ENCODE measurements at regions not wholly inside any gene's neighbourhood (a gene's known extent, or its start where the extent isn't known, plus 50 kb on each side); places are given as distances from the start of the nearest gene placed in this dataset.

DNA sequence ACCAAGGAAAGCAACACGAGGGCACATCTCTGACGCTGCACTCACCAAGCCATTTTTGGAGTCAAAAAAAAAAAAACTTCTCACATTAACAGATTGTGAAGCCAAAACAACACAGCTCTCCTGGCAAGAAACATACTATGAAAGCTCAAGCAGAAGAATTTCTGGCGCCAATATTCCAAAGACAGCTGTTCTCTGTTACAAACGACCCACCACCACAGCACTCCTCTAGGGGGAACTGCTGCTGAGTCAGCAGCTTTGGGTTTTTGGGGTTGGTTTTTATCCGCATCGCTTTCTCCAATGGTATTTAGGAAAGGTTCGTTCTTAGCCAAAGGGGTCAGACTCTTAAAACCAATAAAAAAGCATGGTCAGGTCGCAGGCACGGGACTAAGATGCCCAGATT is 379.4 kb downstream of the RPS29 start:
- Histone ChIP-seq H3K27me3 (ENCODE audit: control insufficient read depth, insufficient read depth, low read length) (no peaks in the 10 kb centered on the region), H3K27ac (ENCODE audit: low read length) (no peak overlapping the region), H3K4me3 (ENCODE audit: low read length) (no peak overlapping the region), H3K36me3 (ENCODE audit: control insufficient read depth, insufficient read depth, low read length) (no peaks in the 10 kb centered on the region), H3K4me1 (ENCODE audit: control insufficient read depth, insufficient read depth, low read length) (no peaks in the 10 kb centered on the region), H3K9me3 (ENCODE audit: control insufficient read depth, insufficient read depth, low read length) (no peaks in the 10 kb centered on the region)
- WGBS (ENCODE audit: insufficient coverage, insufficient read length): no CpG with 5 or more reads among the region's 9 CpGs
- DNase-seq (ENCODE audit: low read depth, low spot score): no peak

DNA sequence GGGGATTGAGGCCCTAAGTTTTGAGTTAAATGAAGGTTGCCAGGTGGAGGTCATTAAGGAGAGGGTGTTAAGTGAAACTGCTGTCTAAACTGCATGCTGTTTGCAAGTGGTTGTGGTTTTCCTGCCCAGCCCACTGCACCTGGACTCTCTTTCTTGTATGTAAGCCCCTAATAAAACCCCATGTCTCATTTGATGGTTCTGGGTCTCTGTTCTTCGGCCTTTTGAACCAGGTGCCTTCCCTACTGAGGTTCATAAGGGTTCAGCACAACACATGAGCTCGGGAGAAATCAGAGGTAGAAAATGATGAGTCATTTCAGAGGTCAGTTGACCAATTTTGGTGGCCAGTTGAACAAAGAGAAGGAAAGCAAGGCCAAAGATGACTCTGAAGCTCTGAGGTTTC is 382.5 kb downstream of the RPS29 start:
- Histone ChIP-seq H3K27me3 (ENCODE audit: control insufficient read depth, insufficient read depth, low read length) (no peaks in the 10 kb centered on the region), H3K27ac (ENCODE audit: low read length) (no peak overlapping the region), H3K4me1 (ENCODE audit: control insufficient read depth, insufficient read depth, low read length) (no peaks in the 10 kb centered on the region), H3K4me3 (ENCODE audit: low read length) (no peak overlapping the region), H3K36me3 (ENCODE audit: control insufficient read depth, insufficient read depth, low read length) (no peaks in the 10 kb centered on the region), H3K9me3 (ENCODE audit: control insufficient read depth, insufficient read depth, low read length) (no peaks in the 10 kb centered on the region)
- DNase-seq (ENCODE audit: low read depth, low spot score): no peak
- WGBS (ENCODE audit: insufficient coverage, insufficient read length): no CpG with 5 or more reads among the region's 2 CpGs

DNA sequence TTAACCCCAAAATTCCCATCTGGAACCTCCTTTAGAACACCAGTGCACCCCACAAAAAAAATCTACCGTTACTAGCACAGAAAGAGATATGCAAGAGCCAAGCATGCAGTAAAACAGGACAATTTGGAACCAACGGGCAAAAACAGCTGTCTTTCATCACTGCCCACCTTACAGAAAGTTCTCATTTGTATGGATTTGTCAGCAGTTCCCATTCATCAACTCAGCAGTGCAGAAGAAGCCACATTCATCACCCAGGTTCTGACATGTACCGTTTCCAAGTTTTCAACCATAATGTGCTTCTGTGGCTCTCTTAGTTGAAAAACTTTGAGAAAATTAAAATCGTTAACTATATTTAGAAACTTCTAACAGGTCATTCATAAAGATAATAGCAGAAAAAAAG is 387.0 kb downstream of the RPS29 start:
- DNase-seq (ENCODE audit: low read depth, low spot score): no peak
- H3K27ac ChIP-seq (ENCODE audit: low read length): no peak overlapping the region
- no peaks in the 10 kb centered on the region for H3K27me3 ChIP-seq (ENCODE audit: control insufficient read depth, insufficient read depth, low read length)
- no peak overlapping the region for H3K4me3 ChIP-seq (ENCODE audit: low read length)
- no CpG with 5 or more reads among the region's 4 CpGs for WGBS (ENCODE audit: insufficient coverage, insufficient read length)
- no peaks in the 10 kb centered on the region for H3K9me3 ChIP-seq (ENCODE audit: control insufficient read depth, insufficient read depth, low read length)
- no peaks in the 10 kb centered on the region for H3K4me1 ChIP-seq (ENCODE audit: control insufficient read depth, insufficient read depth, low read length)
- H3K36me3 ChIP-seq (ENCODE audit: control insufficient read depth, insufficient read depth, low read length): no peaks in the 10 kb centered on the region

DNA sequence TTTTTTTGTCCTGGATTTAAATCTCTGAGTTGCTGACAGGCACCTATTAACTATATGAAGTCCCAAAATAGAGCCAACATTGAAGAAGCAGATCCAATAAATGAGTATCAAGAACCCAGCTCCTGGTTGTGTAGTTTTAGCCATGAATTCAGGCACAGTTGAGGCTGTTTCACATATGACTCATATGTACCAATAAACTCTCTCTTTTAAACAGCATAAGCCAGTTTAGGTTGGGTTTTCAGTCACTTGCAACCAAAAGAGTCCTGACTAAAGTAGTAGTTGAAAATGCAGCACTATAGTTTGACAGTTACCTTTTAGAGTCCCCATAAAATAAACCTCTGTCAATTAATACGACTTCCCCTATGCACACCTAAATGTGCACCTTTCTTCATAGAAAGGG is 389.9 kb downstream of the RPS29 start:
- no peak for DNase-seq (ENCODE audit: low read depth, low spot score)
- no CpG with 5 or more reads among the region's 1 CpG for WGBS (ENCODE audit: insufficient coverage, insufficient read length)
- H3K27ac ChIP-seq (ENCODE audit: low read length): no peak overlapping the region
- H3K9me3 ChIP-seq (ENCODE audit: control insufficient read depth, insufficient read depth, low read length): no peaks in the 10 kb centered on the region
- H3K4me3 ChIP-seq (ENCODE audit: low read length): no peak overlapping the region
- H3K4me1 ChIP-seq (ENCODE audit: control insufficient read depth, insufficient read depth, low read length): no peaks in the 10 kb centered on the region
- H3K27me3 ChIP-seq (ENCODE audit: control insufficient read depth, insufficient read depth, low read length): no peaks in the 10 kb centered on the region
- no peaks in the 10 kb centered on the region for H3K36me3 ChIP-seq (ENCODE audit: control insufficient read depth, insufficient read depth, low read length)

DNA sequence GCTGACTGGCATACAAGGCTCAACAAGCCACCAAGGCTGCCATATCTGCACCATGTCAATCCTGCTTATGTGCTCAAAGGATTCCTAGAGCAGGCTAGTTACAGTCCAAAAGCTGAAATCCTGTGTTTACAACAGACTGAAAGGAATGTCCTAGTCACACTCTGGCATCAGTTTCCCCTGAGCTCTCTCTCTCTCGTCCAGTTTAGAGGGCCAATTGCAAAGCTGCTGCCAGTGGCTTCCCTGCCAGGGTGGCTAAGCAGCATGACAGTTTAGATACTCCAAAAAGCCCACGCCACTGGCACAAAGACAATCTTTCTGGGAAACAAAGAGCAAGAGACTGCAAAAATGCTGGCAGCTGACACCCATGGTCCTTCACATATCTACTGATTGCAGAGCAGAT is 392.1 kb downstream of the RPS29 start:
- no CpG with 5 or more reads among the region's 2 CpGs for WGBS (ENCODE audit: insufficient coverage, insufficient read length)

GRCh38 chr14:49193332-49194065 is 392.7 kb downstream of the RPS29 start:
- Histone ChIP-seq H3K4me3 (ENCODE audit: low read length) (no peak overlapping the region), H3K9me3 (ENCODE audit: control insufficient read depth, insufficient read depth, low read length) (no peaks in the 10 kb centered on the region), H3K4me1 (ENCODE audit: control insufficient read depth, insufficient read depth, low read length) (no peaks in the 10 kb centered on the region), H3K27me3 (ENCODE audit: control insufficient read depth, insufficient read depth, low read length) (no peaks in the 10 kb centered on the region), H3K36me3 (ENCODE audit: control insufficient read depth, insufficient read depth, low read length) (no peaks in the 10 kb centered on the region), H3K27ac (ENCODE audit: low read length) (no peak overlapping the region)
- WGBS (ENCODE audit: insufficient coverage, insufficient read length): no CpG with 5 or more reads among the region's 7 CpGs
- no peak for DNase-seq (ENCODE audit: low read depth, low spot score)

More for the DNA sequence above, 392.1 kb downstream of the RPS29 start:
- DNase-seq (ENCODE audit: low read depth, low spot score): no peak
- Histone ChIP-seq H3K9me3 (ENCODE audit: control insufficient read depth, insufficient read depth, low read length) (no peaks in the 10 kb centered on the region), H3K36me3 (ENCODE audit: control insufficient read depth, insufficient read depth, low read length) (no peaks in the 10 kb centered on the region), H3K27me3 (ENCODE audit: control insufficient read depth, insufficient read depth, low read length) (no peaks in the 10 kb centered on the region), H3K4me1 (ENCODE audit: control insufficient read depth, insufficient read depth, low read length) (no peaks in the 10 kb centered on the region), H3K27ac (ENCODE audit: low read length) (no peak overlapping the region), H3K4me3 (ENCODE audit: low read length) (no peak overlapping the region)

- Histone ChIP-seq H3K4me1 (ENCODE audit: control insufficient read depth, insufficient read depth, low read length) (no peaks in the 10 kb centered on the region), H3K4me3 (ENCODE audit: low read length) (no peak overlapping the region), H3K27ac (ENCODE audit: low read length) (no peak overlapping the region), H3K9me3 (ENCODE audit: control insufficient read depth, insufficient read depth, low read length) (no peaks in the 10 kb centered on the region), H3K36me3 (ENCODE audit: control insufficient read depth, insufficient read depth, low read length) (no peaks in the 10 kb centered on the region), H3K27me3 (ENCODE audit: control insufficient read depth, insufficient read depth, low read length) (no peaks in the 10 kb centered on the region)
- no CpG with 5 or more reads among the region's 5 CpGs for WGBS (ENCODE audit: insufficient coverage, insufficient read length)
- DNase-seq (ENCODE audit: low read depth, low spot score): no peak
Measured at GRCh38 chr14:49191380-49191779, 394.8 kb downstream of the RPS29 start.

DNA sequence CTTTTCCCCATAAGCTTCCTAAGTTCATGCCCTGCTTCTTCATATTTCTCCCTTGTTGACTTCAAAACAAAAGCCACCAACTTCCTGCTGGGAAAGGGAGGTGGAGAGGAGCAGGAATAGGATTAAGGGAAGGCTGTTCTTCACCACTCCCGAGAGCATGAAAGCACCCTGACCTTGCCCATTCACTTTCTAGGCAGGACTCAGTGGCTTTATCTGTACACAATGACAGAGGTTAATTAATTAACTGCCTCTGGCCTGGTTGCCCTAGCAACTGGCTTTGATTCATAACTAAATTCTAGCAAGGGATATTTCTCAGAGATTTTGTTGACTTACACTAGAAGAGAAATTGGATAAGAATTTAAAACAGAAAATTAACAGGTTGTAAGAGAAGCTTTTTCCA is 396.8 kb downstream of the RPS29 start:
- Histone ChIP-seq H3K27me3 (ENCODE audit: control insufficient read depth, insufficient read depth, low read length) (no peaks in the 10 kb centered on the region), H3K4me3 (ENCODE audit: low read length) (no peak overlapping the region), H3K9me3 (ENCODE audit: control insufficient read depth, insufficient read depth, low read length) (no peaks in the 10 kb centered on the region), H3K27ac (ENCODE audit: low read length) (no peak overlapping the region), H3K36me3 (ENCODE audit: control insufficient read depth, insufficient read depth, low read length) (no peaks in the 10 kb centered on the region), H3K4me1 (ENCODE audit: control insufficient read depth, insufficient read depth, low read length) (no peaks in the 10 kb centered on the region)
- WGBS (ENCODE audit: insufficient coverage, insufficient read length): no CpG with 5 or more reads among the region's 1 CpG
- DNase-seq (ENCODE audit: low read depth, low spot score): no peak

DNA sequence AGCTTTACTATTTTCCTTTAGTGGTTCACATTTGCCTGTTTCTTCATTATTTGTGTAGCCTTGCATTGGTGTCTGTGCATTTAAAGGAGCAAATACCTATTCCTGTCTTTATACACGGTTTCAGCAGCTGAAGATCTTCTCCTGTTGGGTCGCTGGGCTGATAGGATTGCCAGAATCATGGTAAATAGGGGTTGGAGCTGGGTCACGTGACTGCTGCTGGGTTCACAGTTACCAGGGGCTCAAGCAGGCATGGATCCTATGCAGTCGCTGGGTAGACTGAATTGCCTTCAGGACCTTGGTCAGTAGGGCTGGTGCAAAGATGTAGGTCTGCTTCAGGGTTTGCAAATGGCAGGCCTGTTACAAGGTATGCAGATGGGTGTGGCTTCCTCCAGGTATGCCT is 398.4 kb downstream of the RPS29 start:
- no peak overlapping the region for H3K27ac ChIP-seq (ENCODE audit: low read length)
- no CpG with 5 or more reads among the region's 4 CpGs for WGBS (ENCODE audit: insufficient coverage, insufficient read length)
- no peak for DNase-seq (ENCODE audit: low read depth, low spot score)
- no peaks in the 10 kb centered on the region for H3K36me3 ChIP-seq (ENCODE audit: control insufficient read depth, insufficient read depth, low read length)
- no peaks in the 10 kb centered on the region for H3K27me3 ChIP-seq (ENCODE audit: control insufficient read depth, insufficient read depth, low read length)
- no peaks in the 10 kb centered on the region for H3K9me3 ChIP-seq (ENCODE audit: control insufficient read depth, insufficient read depth, low read length)
- no peaks in the 10 kb centered on the region for H3K4me1 ChIP-seq (ENCODE audit: control insufficient read depth, insufficient read depth, low read length)
- no peak overlapping the region for H3K4me3 ChIP-seq (ENCODE audit: low read length)

DNA sequence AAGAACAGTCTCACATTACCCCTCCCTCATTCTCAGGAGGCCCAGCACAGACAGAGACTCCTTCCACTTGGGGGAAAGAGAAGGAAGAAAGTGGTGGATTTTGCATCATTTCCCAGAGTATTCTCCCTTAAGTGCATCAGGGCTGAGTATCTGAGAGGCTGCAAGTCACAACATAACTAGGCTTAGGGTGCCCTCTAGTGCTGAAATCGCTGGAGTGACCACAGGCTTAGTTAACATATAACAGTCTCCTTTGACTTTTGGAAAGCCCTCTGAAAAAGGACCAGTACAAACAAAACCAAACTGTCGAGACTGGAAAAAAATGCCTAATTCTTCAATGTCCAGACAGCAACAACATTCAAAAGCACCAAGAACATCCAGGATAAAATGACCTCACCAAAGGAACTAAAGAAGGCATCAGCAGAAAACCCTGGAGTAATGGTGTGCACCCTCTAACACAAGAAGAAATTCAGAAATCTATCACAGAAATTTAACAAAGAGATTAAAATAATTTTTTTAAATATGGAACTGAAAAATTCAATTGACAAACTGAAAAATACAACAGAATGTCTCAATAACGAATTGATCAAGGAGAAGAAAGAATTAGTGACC is 412.3 kb downstream of the RPS29 start:
- H3K27me3 ChIP-seq (ENCODE audit: control insufficient read depth, insufficient read depth, low read length): no peaks in the 10 kb centered on the region
- no peaks in the 10 kb centered on the region for H3K36me3 ChIP-seq (ENCODE audit: control insufficient read depth, insufficient read depth, low read length)
- no peaks in the 10 kb centered on the region for H3K9me3 ChIP-seq (ENCODE audit: control insufficient read depth, insufficient read depth, low read length)
- H3K4me1 ChIP-seq (ENCODE audit: control insufficient read depth, insufficient read depth, low read length): no peaks in the 10 kb centered on the region
- no CpG with 5 or more reads among the region's 3 CpGs for WGBS (ENCODE audit: insufficient coverage, insufficient read length)
- DNase-seq (ENCODE audit: low read depth, low spot score): peak; percentile 74
- no peak overlapping the region for H3K27ac ChIP-seq (ENCODE audit: low read length)
- H3K4me3 ChIP-seq (ENCODE audit: low read length): no peak overlapping the region

DNA sequence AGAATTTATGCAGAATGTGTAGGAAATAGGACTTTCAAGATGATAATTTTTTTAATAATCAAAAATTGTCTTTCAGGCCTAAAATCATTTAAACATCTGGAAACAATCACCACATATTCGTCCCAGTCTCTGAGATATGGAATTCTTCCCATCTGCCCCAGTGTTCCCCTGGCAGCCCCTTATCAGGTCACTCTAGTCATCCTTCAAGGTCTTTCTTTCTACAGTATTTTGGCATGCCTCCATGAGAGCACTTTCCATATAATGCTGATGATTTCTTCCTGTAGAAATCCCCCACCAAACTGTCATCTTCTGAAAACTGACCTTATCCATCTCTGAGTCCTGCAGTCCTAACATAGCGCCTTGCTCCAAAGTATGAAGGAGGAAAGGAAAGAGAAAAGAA is 422.1 kb downstream of the RPS29 start:
- H3K9me3 ChIP-seq (ENCODE audit: control insufficient read depth, insufficient read depth, low read length): no peaks in the 10 kb centered on the region
- H3K36me3 ChIP-seq (ENCODE audit: control insufficient read depth, insufficient read depth, low read length): no peaks in the 10 kb centered on the region
- no CpG with 5 or more reads among the region's 2 CpGs for WGBS (ENCODE audit: insufficient coverage, insufficient read length)
- no peaks in the 10 kb centered on the region for H3K27me3 ChIP-seq (ENCODE audit: control insufficient read depth, insufficient read depth, low read length)
- H3K4me1 ChIP-seq (ENCODE audit: control insufficient read depth, insufficient read depth, low read length): no peaks in the 10 kb centered on the region
- H3K4me3 ChIP-seq (ENCODE audit: low read length): no peak overlapping the region
- DNase-seq (ENCODE audit: low read depth, low spot score): no peak
- no peak overlapping the region for H3K27ac ChIP-seq (ENCODE audit: low read length)

Measured in iPS DF 6.9 (cell line).